ENCODE measurements at regions not wholly inside any gene's neighbourhood (a gene's known extent, or its start where the extent isn't known, plus 50 kb on each side); places are given as distances from the start of the nearest gene placed in this dataset.
A peak's percentile ranks its signal among the peaks of the same experiment; 100 is the strongest.

DNA sequence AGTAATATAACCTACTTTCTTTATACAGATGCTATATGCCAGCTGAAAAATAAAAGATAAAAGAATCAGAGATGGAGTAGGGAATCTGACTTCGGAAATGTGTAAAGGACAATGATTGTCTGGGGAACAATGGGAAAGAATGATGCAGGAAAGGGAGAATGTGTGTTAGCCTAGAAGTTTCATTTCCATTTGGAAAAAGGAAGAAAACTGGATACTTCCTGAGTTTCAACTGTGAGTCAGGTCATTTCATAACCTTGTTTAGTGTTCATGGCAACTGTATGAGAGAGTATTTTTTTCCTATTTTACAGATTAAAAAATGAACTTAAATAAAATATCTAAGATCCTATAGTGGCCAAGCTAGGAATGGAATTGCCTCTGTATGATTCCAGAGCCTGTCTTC is 261.3 kb upstream of the NECTIN3 start:
- intact Hi-C loops (cut with micrococcal nuclease) = loop anchor here (5.0 to 10.0 kb wide), 4 partner anchors 517 to 1976 kb away; no protein-coding TSS in a partner anchor
- Mint-ChIP-seq H3K4me3 (ENCODE audit: low read depth) (no peak overlapping the region), H3K36me3 (ENCODE audit: low read depth) (no peaks in the 10 kb centered on the region), H3K4me1 (ENCODE audit: low read depth) (peaks cover 24% of the 10 kb centered on the region), H3K9me3 (no peaks in the 10 kb centered on the region), H3K27ac (no peak overlapping the region), H3K27me3 (ENCODE audit: low read depth) (peaks cover 37% of the 10 kb centered on the region)
- no peak for DNase-seq (ENCODE audit: low spot score)

DNA sequence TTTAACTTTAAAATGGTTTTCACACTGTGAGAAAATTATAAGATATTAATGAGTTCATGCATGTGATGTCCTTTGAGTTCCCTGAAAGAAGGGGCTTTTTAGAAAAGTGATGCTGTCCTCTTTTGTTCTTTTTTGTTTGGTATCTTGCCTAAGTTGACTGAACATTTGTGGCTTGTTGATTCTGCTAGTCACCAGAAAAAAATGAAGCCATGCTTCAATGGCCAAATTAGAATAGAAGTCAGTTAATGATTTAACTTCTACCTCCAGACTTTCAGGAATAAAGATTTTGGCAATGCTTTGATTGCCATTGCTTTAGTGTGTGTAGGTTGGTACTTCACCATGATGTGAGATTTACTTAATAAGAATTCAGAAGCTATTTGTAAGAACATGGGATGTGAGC is 260.6 kb upstream of the NECTIN3 start:
- intact Hi-C loops (cut with micrococcal nuclease) = loop anchor here (5.0 to 10.0 kb wide), 4 partner anchors 516 to 1976 kb away; no protein-coding TSS in a partner anchor
- Mint-ChIP-seq H3K4me1 (ENCODE audit: low read depth) (peaks cover 29% of the 10 kb centered on the region), H3K27ac (no peak overlapping the region), H3K4me3 (ENCODE audit: low read depth) (no peak overlapping the region), H3K36me3 (ENCODE audit: low read depth) (no peaks in the 10 kb centered on the region), H3K27me3 (ENCODE audit: low read depth) (peaks cover 37% of the 10 kb centered on the region), H3K9me3 (no peaks in the 10 kb centered on the region)
- no peak for DNase-seq (ENCODE audit: low spot score)

DNA sequence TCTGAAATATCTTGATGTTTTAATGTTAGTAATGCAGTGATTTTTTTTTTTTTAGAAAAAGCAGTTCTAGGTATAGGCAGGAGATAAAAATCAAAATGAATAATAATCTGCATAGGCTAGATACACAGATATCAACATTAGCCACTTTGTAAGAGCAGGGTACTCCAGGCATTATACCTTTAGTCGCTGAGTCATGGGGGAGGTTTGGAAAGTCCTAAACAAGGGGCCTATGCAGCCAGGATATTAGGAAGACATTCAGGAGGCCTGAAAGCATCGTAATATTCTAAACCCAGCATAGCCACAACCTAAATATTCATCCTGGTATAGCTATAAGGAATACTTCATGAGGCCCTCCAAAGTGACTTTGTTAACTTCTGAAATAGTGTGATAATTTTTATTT is 258.1 kb upstream of the NECTIN3 start:
- Mint-ChIP-seq H3K36me3 (ENCODE audit: low read depth) (no peaks in the 10 kb centered on the region), H3K27ac (no peak overlapping the region), H3K4me1 (ENCODE audit: low read depth) (peaks cover 29% of the 10 kb centered on the region), H3K27me3 (ENCODE audit: low read depth) (peaks cover 29% of the 10 kb centered on the region), H3K9me3 (no peaks in the 10 kb centered on the region), H3K4me3 (ENCODE audit: low read depth) (no peak overlapping the region)
- intact Hi-C loops (cut with micrococcal nuclease) = loop anchor here (5.0 to 10.0 kb wide), 4 partner anchors 514 to 1979 kb away; no protein-coding TSS in a partner anchor
- DNase-seq (ENCODE audit: low spot score) = no peak

DNA sequence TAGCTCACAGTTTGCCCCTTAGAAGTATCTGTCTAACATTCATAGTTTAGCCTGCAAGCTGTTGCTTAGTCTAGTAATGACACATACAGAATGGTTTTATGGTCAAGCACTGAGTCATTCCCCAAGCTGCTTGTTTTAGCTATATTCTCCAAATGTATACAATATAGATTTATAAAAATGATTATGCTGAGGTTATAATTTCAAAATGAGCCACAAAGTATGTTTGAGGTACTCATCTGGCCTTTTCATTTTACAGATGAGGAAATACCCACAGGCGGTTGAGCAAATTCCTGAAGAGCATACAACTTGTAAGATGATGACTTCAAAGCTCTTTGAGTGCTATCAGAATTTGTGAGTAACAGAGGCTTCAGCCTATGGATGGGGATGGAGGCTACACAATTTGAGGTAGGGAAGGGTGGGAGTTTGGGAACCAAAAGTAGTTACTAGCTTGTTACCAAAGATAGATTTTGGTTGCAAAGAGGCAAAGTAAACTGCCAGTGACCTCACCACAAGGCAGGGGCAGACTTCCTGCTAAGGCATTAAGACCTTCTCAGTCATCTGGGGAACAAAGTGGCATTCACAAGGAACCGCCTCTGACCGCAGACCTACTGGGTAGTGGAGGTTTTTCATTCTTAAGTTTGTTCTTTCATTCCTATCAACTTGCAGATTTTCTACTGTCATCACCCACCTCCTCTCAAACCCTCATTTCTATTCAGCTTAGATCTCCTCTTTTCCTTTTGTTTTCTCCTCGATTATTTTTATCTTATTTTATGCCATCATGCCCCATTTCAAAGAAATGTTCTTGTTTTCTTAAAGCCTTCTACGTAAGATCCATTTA is 257.2 kb upstream of the NECTIN3 start:
- peak overlapping the region; percentile 91 for H3K27ac Mint-ChIP-seq
- peaks cover 26% of the 10 kb centered on the region for H3K27me3 Mint-ChIP-seq (ENCODE audit: low read depth)
- H3K4me1 Mint-ChIP-seq (ENCODE audit: low read depth) = peaks cover 29% of the 10 kb centered on the region
- intact Hi-C loops (cut with micrococcal nuclease) = loop anchor here (1.0 to 10.0 kb wide), 10 partner anchors 257 to 1980 kb away; partner anchors contain the start of genes CD96 and NECTIN3
- peak; percentile 35 for DNase-seq (ENCODE audit: low spot score)
- no peaks in the 10 kb centered on the region for H3K9me3 Mint-ChIP-seq
- peak overlapping the region; percentile 43 for H3K4me3 Mint-ChIP-seq (ENCODE audit: low read depth)
- H3K36me3 Mint-ChIP-seq (ENCODE audit: low read depth) = no peaks in the 10 kb centered on the region

DNA sequence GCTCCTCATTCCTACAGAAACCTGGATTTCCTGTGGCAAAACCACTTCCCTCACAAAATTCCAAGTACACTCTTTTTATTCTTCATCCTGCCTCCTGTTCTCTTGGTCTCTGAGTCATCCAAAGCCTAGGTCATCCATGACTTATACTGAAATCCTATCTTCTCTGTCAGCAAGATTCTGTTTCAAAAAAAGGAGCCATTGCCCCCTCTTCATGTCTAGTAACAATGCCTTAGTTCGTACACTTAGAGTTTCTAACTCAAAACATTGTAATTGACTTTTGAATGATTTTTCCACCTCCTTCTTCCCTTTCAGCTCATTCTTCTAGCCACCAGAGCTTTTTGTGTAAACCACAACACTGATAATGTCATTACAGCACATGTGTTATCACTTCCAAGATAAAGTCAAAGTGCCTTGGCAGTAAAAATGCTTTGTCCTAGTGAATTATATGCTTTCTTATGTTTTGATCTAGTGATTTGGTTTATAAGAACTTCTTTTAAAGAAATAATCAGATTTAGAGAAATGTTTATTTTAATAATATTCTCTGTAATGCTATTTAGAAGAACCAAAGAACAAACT is 256.5 kb upstream of the NECTIN3 start:
- intact Hi-C loops (cut with micrococcal nuclease) = loop anchor here (2.0 to 10.0 kb wide), 5 partner anchors 446 to 1980 kb away; no protein-coding TSS in a partner anchor
- Mint-ChIP-seq H3K27ac (peak overlapping the region; percentile 91), H3K36me3 (ENCODE audit: low read depth) (no peaks in the 10 kb centered on the region), H3K4me1 (ENCODE audit: low read depth) (peaks cover 29% of the 10 kb centered on the region), H3K4me3 (ENCODE audit: low read depth) (peak overlapping the region; percentile 43), H3K27me3 (ENCODE audit: low read depth) (peaks cover 26% of the 10 kb centered on the region), H3K9me3 (no peaks in the 10 kb centered on the region)
- DNase-seq (ENCODE audit: low spot score) = no peak

DNA sequence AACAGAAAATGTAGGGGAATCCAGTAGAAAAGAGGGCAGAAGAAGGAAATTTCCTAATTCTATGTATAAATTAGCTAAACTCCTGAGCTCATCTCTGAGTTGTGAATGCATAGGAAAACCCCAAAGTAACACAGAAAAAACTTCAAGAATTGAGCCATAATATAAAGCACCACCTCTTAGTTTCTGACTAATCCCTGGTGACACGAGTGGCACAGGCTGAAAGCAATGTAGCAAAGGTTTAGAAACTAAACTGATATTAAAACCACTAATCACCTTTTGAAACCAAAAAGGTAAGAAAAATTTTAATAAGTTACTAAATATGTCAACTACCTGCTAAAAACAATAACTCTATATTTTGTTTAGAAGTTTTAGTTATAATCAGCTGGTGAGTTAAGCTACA is 255.6 kb upstream of the NECTIN3 start:
- no peak overlapping the region for H3K4me3 Mint-ChIP-seq (ENCODE audit: low read depth)
- intact Hi-C loops (cut with micrococcal nuclease) = loop anchor here (10.0 kb wide), 3 partner anchors 849 to 1981 kb away; no protein-coding TSS in a partner anchor
- no peak overlapping the region for H3K27ac Mint-ChIP-seq
- DNase-seq (ENCODE audit: low spot score) = no peak
- H3K4me1 Mint-ChIP-seq (ENCODE audit: low read depth) = peaks cover 29% of the 10 kb centered on the region
- peaks cover 26% of the 10 kb centered on the region for H3K27me3 Mint-ChIP-seq (ENCODE audit: low read depth)
- H3K9me3 Mint-ChIP-seq = no peaks in the 10 kb centered on the region
- H3K36me3 Mint-ChIP-seq (ENCODE audit: low read depth) = no peaks in the 10 kb centered on the region

DNA sequence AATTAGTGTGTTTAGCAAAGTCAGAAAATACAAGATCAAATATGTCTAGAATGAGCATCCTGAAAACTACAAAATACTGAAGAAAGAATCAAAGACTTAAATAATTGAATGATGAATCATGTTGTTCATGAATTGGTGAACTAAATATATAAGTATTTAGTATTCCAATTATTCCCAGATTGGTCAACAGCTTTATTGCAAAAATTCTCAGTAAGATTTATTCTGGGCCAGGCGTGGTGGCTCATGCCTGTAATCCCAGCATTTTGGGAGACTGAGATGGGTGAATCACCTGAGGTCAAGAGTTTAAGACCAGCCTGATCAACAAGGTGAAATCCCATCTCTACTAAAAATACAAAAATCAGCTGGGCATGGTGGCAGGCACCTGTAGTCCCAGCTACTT is 250.0 kb upstream of the NECTIN3 start:
- H3K36me3 Mint-ChIP-seq (ENCODE audit: low read depth) = no peaks in the 10 kb centered on the region
- DNase-seq (ENCODE audit: low spot score) = no peak
- no peak overlapping the region for H3K27ac Mint-ChIP-seq
- no peaks in the 10 kb centered on the region for H3K4me1 Mint-ChIP-seq (ENCODE audit: low read depth)
- peaks cover 26% of the 10 kb centered on the region for H3K27me3 Mint-ChIP-seq (ENCODE audit: low read depth)
- no peak overlapping the region for H3K4me3 Mint-ChIP-seq (ENCODE audit: low read depth)
- intact Hi-C loops (cut with micrococcal nuclease) = no loop called here
- H3K9me3 Mint-ChIP-seq = no peaks in the 10 kb centered on the region

DNA sequence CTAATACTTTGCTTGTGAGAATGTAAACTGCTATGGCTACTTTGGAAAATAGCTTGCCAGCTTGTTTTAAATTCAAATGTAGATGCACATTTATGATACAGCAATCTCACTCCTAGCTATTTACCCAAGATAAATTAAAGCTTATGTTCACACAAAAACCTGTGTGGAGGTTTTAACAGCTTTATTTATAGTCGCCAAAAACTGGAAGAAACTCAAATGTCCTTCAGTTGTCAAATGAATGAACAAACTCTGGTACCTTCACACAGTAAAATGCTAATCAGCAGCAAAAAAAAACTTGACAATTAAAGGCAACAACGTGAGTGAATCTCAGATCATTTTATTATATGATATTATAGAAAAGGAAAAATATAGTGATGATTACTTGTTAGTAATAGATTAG is 248.6 kb upstream of the NECTIN3 start:
- H3K4me1 Mint-ChIP-seq (ENCODE audit: low read depth) = no peaks in the 10 kb centered on the region
- intact Hi-C loops (cut with micrococcal nuclease) = no loop called here
- H3K27me3 Mint-ChIP-seq (ENCODE audit: low read depth) = peaks cover 31% of the 10 kb centered on the region

DNA sequence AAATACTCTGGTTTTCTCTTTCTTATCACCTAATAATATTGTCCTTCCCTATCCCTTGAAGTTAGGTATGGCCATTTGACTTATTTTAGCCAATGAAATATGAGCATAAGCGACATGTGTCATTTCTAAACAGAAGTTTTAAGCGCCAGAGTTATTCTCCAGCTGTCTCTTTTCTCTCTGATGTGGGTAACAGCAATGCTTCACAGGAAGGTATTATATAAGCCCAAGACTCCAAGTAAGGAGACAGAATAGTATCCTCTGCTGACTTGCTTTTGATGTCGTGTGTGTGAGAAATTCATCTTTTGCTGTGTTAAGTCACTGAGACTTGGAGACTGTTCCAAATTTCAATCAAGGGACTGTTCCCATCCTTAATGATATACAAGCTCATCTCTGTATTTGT is 224.6 kb upstream of the NECTIN3 start:
- no peak overlapping the region for H3K4me3 Mint-ChIP-seq (ENCODE audit: low read depth)
- no peak overlapping the region for H3K27ac Mint-ChIP-seq
- no peak for DNase-seq (ENCODE audit: low spot score)
- H3K4me1 Mint-ChIP-seq (ENCODE audit: low read depth) = no peaks in the 10 kb centered on the region
- no peaks in the 10 kb centered on the region for H3K36me3 Mint-ChIP-seq (ENCODE audit: low read depth)
- H3K27me3 Mint-ChIP-seq (ENCODE audit: low read depth) = peaks cover 3% of the 10 kb centered on the region
- no peaks in the 10 kb centered on the region for H3K9me3 Mint-ChIP-seq
- intact Hi-C loops (cut with micrococcal nuclease) = no loop called here

More for the DNA sequence above, 248.6 kb upstream of the NECTIN3 start:
- no peaks in the 10 kb centered on the region for H3K9me3 Mint-ChIP-seq
- DNase-seq (ENCODE audit: low spot score) = no peak
- H3K4me3 Mint-ChIP-seq (ENCODE audit: low read depth) = no peak overlapping the region
- H3K36me3 Mint-ChIP-seq (ENCODE audit: low read depth) = no peaks in the 10 kb centered on the region
- no peak overlapping the region for H3K27ac Mint-ChIP-seq

DNA sequence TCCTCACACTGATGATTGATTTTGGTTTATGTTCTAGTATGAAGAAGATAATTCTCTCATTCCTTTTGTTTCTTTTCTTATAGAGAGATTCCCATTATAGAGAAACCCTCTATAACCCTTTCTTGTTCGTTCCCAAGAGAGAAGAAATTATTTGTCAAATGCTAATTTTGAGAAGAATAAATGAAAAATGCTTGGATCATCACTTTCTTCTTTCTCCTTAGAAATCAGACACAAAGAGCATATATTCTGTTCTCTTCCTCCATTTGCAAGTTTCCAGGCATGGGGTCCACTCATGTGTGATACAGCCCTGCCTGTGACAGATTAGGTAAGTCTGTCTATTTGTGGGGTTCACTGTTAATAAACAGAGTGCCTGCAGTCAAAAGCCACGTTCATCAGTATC is 222.6 kb upstream of the NECTIN3 start:
- no peaks in the 10 kb centered on the region for H3K36me3 Mint-ChIP-seq (ENCODE audit: low read depth)
- intact Hi-C loops (cut with micrococcal nuclease) = no loop called here
- H3K4me3 Mint-ChIP-seq (ENCODE audit: low read depth) = no peak overlapping the region
- no peaks in the 10 kb centered on the region for H3K9me3 Mint-ChIP-seq
- DNase-seq (ENCODE audit: low spot score) = no peak
- H3K4me1 Mint-ChIP-seq (ENCODE audit: low read depth) = no peaks in the 10 kb centered on the region
- peaks cover 12% of the 10 kb centered on the region for H3K27me3 Mint-ChIP-seq (ENCODE audit: low read depth)
- H3K27ac Mint-ChIP-seq = no peak overlapping the region

DNA sequence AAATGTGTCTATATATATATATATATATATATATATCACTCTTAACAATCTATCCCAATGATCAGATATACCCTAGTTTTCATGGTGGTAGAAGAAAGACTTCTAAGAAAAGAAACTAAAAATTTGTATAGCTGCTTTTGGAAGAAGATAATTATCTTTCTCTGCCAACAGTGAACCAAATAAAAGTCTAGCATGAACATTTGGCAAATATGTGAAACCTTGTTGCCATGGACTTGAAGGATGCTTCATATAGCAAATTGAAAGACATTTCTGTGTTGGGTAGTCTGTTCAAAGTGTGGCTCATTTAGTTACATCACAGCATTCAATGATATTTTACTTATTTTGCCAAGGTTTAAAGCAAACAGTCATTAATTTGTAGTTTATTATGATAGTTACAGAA is 219.9 kb upstream of the NECTIN3 start:
- no peaks in the 10 kb centered on the region for H3K36me3 Mint-ChIP-seq (ENCODE audit: low read depth)
- no peaks in the 10 kb centered on the region for H3K4me1 Mint-ChIP-seq (ENCODE audit: low read depth)
- no peaks in the 10 kb centered on the region for H3K9me3 Mint-ChIP-seq
- H3K4me3 Mint-ChIP-seq (ENCODE audit: low read depth) = no peak overlapping the region
- peaks cover 12% of the 10 kb centered on the region for H3K27me3 Mint-ChIP-seq (ENCODE audit: low read depth)
- intact Hi-C loops (cut with micrococcal nuclease) = no loop called here
- no peak overlapping the region for H3K27ac Mint-ChIP-seq
- DNase-seq (ENCODE audit: low spot score) = no peak

DNA sequence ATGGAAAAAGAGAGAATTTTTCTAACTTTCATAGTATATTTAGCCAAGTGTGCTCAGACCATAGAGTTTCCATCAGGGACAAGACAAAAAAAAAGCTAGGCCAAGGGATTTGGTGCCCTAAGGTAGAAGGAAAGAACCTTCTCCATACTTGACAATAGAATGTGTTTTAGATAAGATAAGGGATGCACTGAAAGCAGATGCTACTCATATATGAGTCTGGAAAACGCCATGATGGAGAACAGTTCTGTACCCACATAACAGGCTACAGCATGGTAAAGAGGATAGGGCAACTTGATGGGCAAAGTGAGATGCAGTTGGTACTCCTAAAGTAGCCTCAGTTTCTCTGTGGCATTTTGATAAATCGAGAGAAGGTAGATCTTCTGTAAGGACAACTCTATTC is 216.4 kb upstream of the NECTIN3 start:
- intact Hi-C loops (cut with micrococcal nuclease) = no loop called here
- Mint-ChIP-seq H3K27me3 (ENCODE audit: low read depth) (peaks cover 12% of the 10 kb centered on the region), H3K4me3 (ENCODE audit: low read depth) (no peak overlapping the region), H3K27ac (no peak overlapping the region), H3K36me3 (ENCODE audit: low read depth) (no peaks in the 10 kb centered on the region), H3K4me1 (ENCODE audit: low read depth) (no peaks in the 10 kb centered on the region), H3K9me3 (no peaks in the 10 kb centered on the region)
- no peak for DNase-seq (ENCODE audit: low spot score)

DNA sequence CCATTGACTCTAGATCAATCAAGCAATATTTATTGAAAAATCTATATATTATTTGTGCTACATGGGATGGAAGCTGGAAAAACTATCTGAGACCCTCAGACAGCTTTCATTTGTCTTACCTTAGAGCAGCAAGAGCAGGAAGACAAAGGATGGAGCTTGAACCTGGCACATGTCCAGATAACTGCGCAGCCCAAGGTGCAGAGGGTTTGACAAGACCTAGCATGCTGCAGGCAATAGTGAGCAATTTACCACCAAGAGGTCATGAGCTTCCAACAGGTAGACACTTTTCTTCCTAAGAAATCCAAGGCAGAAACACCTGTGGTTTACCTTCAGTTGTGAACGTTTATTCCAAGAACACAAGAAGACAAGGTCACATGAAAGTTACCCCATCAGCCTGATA is 214.7 kb upstream of the NECTIN3 start:
- no peaks in the 10 kb centered on the region for H3K4me1 Mint-ChIP-seq (ENCODE audit: low read depth)
- H3K9me3 Mint-ChIP-seq = no peaks in the 10 kb centered on the region
- DNase-seq (ENCODE audit: low spot score) = no peak
- no peak overlapping the region for H3K4me3 Mint-ChIP-seq (ENCODE audit: low read depth)
- peaks cover 14% of the 10 kb centered on the region for H3K27me3 Mint-ChIP-seq (ENCODE audit: low read depth)
- no peaks in the 10 kb centered on the region for H3K36me3 Mint-ChIP-seq (ENCODE audit: low read depth)
- intact Hi-C loops (cut with micrococcal nuclease) = no loop called here
- H3K27ac Mint-ChIP-seq = no peak overlapping the region
